Brain microvascular endothelial cell (primary cell): ENCODE measurements at regions not wholly inside any gene's neighbourhood (a gene's known extent, or its start where the extent isn't known, plus 50 kb on each side); places are given as distances from the start of the nearest gene placed in this dataset.

Source experiments
- DNase-seq: peaks from one replicate; pipeline ENCODE4 v3.0.0-alpha.2; 2020
- H3K27ac ChIP-seq: fragments of 250-450 bp; sonication (Bioruptor Pico); 2 replicates; pipeline ENCODE4 v1.5.1; 2020; ENCODE audit warnings: mild to moderate bottlenecking, moderate library complexity
- H3K27me3 ChIP-seq: fragments of 250-450 bp; sonication (Bioruptor Pico); replicated peaks from 2 replicates; pipeline ENCODE4 v1.5.1; 2020; ENCODE audit warnings: mild to moderate bottlenecking
- H3K36me3 ChIP-seq: fragments of 250-450 bp; sonication (Bioruptor Pico); replicated peaks from 2 replicates; pipeline ENCODE4 v1.5.1; 2020; ENCODE audit warnings: mild to moderate bottlenecking
- H3K4me3 ChIP-seq: 2 replicates; pipeline ENCODE4 v1.5.1; 2011; ENCODE audit warnings: low read depth, mild to moderate bottlenecking, control low read depth, low read length, moderate library complexity
- in situ Hi-C: cut with HindIII; loops from 2 replicates; pipeline ENCODE4 v1.10.0; 2017; ENCODE audit warnings: low sequenced_read_pairs, low pct_ligation_motif_present
- TF ChIP-seq, protein P1 (sequence below): IDR thresholded peaks from 2 replicates; pipeline ENCODE4 v1.5.1; 2011; ENCODE audit warnings: low read depth, mild to moderate bottlenecking, moderate library complexity, low read length, control low read depth, inconsistent platforms; ENCODE audit errors: missing control alignments

GRCh38 chr2:234376229-234376628 lies 120.7 kb downstream of the ARL4C start:
- H3K27ac ChIP-seq = no peak overlapping the region
- H3K36me3 ChIP-seq = no peaks in the 10 kb centered on the region
- TF ChIP-seq, protein P1, sequence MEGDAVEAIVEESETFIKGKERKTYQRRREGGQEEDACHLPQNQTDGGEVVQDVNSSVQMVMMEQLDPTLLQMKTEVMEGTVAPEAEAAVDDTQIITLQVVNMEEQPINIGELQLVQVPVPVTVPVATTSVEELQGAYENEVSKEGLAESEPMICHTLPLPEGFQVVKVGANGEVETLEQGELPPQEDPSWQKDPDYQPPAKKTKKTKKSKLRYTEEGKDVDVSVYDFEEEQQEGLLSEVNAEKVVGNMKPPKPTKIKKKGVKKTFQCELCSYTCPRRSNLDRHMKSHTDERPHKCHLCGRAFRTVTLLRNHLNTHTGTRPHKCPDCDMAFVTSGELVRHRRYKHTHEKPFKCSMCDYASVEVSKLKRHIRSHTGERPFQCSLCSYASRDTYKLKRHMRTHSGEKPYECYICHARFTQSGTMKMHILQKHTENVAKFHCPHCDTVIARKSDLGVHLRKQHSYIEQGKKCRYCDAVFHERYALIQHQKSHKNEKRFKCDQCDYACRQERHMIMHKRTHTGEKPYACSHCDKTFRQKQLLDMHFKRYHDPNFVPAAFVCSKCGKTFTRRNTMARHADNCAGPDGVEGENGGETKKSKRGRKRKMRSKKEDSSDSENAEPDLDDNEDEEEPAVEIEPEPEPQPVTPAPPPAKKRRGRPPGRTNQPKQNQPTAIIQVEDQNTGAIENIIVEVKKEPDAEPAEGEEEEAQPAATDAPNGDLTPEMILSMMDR = no peak
- H3K4me3 ChIP-seq = no peak overlapping the region
- in situ Hi-C loops = no loop called here
- DNase-seq = no peak
- H3K27me3 ChIP-seq = no peaks in the 10 kb centered on the region

DNA sequence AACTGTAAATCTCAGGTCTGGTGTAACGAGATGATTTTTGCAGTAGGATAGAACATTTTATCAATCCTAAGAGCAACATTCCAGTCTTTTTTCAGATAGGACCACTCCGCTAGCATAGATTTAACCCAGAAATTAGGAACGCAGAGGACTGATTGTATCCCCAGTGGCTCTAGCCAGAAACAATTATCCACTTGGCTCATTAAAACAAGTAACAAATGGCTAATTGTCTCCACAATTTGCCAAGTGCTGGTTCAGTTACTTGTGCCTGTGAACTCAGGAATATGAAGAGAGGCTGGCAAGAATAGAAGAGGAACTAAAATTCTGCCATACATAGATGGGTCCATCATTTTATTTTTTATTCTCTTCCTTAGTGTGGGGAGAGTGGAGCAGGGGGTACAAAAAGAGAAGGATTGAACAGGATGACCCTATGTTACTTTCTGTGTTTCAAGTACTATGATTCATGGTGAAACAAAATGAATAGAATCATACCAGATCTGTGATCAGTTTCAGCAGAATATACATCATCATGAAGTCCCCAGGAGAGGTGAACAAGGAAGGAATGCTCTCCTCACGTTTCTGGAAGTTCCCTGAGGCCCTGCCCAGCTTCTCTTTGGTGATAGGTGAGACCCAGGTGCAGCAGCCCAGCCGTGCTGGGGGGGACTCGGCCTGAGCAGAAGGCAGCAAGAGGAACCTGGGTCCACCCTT lies 121.6 kb downstream of the ARL4C start:
- no peaks in the 10 kb centered on the region for H3K27me3 ChIP-seq
- in situ Hi-C loops = no loop called here
- no peak overlapping the region for H3K4me3 ChIP-seq
- no peaks in the 10 kb centered on the region for H3K36me3 ChIP-seq
- H3K27ac ChIP-seq = no peak overlapping the region
- no peak for DNase-seq
- TF ChIP-seq, protein P1 = no peak

DNA sequence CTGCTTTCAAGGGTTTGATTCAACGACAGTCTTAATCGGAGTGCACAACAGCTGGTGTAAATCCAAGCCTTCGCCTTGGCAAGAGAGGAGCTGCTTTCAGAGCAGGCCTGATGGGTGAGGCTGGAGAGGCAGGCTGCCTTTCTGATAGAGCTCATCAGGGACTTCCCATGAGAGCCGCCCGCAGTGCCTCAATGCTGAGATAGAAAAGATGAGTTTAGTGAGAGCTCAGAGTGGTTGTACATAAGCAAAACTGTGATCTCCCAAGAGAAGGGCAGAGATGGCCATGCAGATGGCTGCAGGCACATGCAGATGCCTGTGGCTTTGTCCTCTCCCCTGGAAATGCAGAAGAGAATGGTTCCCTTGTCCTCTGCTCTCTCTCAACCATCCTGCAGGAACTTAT lies 122.1 kb downstream of the ARL4C start:
- no peaks in the 10 kb centered on the region for H3K36me3 ChIP-seq
- no peak overlapping the region for H3K27ac ChIP-seq
- TF ChIP-seq, protein P1 = no peak
- H3K27me3 ChIP-seq = no peaks in the 10 kb centered on the region
- no peak for DNase-seq
- no peak overlapping the region for H3K4me3 ChIP-seq
- in situ Hi-C loops = no loop called here

DNA sequence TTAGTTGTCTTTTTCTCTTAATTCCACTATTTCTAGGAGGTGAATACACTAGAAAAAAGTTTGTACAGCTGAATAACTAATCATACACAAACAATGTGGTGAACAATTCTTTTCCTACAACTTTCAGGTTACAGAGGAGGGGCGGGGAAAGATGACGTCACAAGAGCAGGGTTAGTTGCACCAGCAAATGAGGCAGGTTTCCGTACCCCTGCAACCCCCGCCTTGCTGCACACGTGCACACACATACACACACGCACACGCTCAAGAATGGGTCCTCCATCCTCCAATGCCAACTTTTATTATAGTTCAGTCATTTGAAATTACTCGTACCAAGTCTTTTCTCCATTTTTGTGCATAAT lies 122.8 kb downstream of the ARL4C start:
- no peak overlapping the region for H3K27ac ChIP-seq
- DNase-seq = no peak
- H3K27me3 ChIP-seq = no peaks in the 10 kb centered on the region
- no peak overlapping the region for H3K4me3 ChIP-seq
- in situ Hi-C loops = no loop called here
- no peaks in the 10 kb centered on the region for H3K36me3 ChIP-seq
- TF ChIP-seq, protein P1 = no peak

DNA sequence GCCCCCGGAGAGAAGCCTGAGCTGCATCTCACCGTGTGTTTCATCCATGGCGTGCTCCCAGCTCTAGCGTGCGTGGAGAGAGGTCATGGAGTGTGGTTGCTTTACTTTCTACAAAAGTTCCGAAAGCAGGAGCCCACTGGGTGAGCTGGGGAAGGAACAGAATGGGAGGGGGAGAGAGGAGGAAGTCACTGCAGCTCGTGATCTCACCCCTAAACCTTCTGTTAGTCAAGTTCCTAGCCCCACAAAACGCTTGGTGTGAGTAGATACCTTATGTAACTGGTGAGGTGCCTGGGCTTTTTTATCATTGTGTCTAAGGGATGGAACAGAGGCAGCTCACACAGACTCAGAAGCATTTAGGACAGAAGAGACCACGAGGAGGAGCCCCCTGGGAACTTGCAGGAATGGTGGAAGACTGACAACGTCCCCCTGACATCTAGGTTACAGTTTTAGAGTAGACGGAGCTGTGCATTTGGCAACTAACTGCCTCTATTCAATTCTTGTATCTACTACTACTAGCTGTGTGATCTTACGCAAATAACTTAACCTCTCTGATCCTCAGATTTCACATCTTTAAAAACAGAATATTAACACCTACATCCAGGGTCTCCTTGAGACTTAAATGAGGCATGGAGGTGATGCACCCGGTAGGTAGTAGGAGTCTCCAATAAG lies 123.3 kb downstream of the ARL4C start:
- TF ChIP-seq, protein P1 = no peak
- in situ Hi-C loops = no loop called here
- no peak for DNase-seq
- H3K36me3 ChIP-seq = no peaks in the 10 kb centered on the region
- H3K4me3 ChIP-seq = no peak overlapping the region
- no peak overlapping the region for H3K27ac ChIP-seq
- no peaks in the 10 kb centered on the region for H3K27me3 ChIP-seq
